NB4 (cell line): ENCODE measurements at regions not wholly inside any gene's neighbourhood (a gene's known extent, or its start where the extent isn't known, plus 50 kb on each side); places are given as distances from the start of the nearest gene placed in this dataset.

Source experiments
- CTCF ChIP-seq: IDR thresholded peaks from one replicate; pipeline ENCODE4 v1.5.1; 2012; ENCODE audit warnings: low read depth, low read length
- MYC ChIP-seq: IDR thresholded peaks from 2 replicates; pipeline ENCODE4 v1.6.1; 2011; ENCODE audit warnings: low read depth, low read length
- POLR2A ChIP-seq: IDR thresholded peaks from 2 replicates; pipeline ENCODE4 v1.6.1; 2011; ENCODE audit warnings: mild to moderate bottlenecking; ENCODE audit not compliant: insufficient read length; ENCODE audit errors: extremely low read depth
- TF ChIP-seq, protein P1 (sequence below): IDR thresholded peaks from 2 replicates; pipeline ENCODE4 v1.6.1; 2011; ENCODE audit warnings: low read depth, low read length

DNA sequence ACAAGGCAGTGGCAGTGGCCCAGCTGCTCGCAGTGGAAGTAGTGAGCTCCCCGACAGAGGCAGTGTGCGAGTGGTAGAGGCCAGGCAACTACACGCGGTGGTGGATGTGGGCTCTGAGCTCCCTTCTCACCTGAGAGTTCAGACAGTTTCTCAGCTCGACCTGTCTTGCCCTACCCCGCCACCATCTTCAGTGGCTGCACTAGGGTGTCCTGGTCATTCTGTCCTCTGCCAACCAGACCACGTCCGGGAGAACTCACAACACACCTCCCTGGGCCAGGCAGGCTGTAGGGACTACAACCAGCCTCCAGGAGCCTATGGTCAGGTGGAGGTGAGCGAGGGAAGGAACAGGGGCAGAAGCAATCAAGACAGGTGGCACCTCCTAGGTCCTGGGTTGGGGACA, 106.3 kb upstream of the SMAD3 start:
- TF ChIP-seq CTCF (no peak), MYC (no peak), POLR2A (no peak)
- TF ChIP-seq, protein P1, sequence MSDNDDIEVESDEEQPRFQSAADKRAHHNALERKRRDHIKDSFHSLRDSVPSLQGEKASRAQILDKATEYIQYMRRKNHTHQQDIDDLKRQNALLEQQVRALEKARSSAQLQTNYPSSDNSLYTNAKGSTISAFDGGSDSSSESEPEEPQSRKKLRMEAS = no peak
